ENCODE measurements at regions not wholly inside any gene's neighbourhood (a gene's known extent, or its start where the extent isn't known, plus 50 kb on each side); places are given as distances from the start of the nearest gene placed in this dataset.

GRCh38 chr14:71322655-71323250, 415.5 kb downstream of the PCNX1 start:
- TF ChIP-seq CTCF (IDR thresholded peaks at IDR 0.05; ENCODE audit: poor library complexity, severe bottlenecking): peak; percentile 66
- no peak for TF ChIP-seq POLR2AphosphoS5 (IDR thresholded peaks at IDR 0.05)
- TF ChIP-seq EZH2 (IDR thresholded peaks at IDR 0.05; ENCODE audit: borderline replicate concordance, insufficient read depth, low read length, poor library complexity, severe bottlenecking): no peak
- TF ChIP-seq EP300 (conservative IDR thresholded peaks at IDR 0.05; ENCODE audit: poor library complexity, severe bottlenecking): no peak
- TF ChIP-seq TAF1 (IDR thresholded peaks at IDR 0.05; ENCODE audit: low read depth): no peak
- peak; percentile 75 for TF ChIP-seq RAD21 (conservative IDR thresholded peaks at IDR 0.05)
- peak; percentile 70 for TF ChIP-seq SMC3 (conservative IDR thresholded peaks at IDR 0.05; ENCODE audit: poor library complexity)
- TF ChIP-seq MXI1 (conservative IDR thresholded peaks at IDR 0.05; ENCODE audit: poor library complexity, severe bottlenecking): no peak
- no peak for TF ChIP-seq REST (IDR thresholded peaks at IDR 0.05; ENCODE audit: borderline replicate concordance)
